PC-9 (cell line): ENCODE measurements at regions not wholly inside any gene's neighbourhood (a gene's known extent, or its start where the extent isn't known, plus 50 kb on each side); places are given as distances from the start of the nearest gene placed in this dataset.

Experiments used
- EZH2 ChIP-seq: fragments of 200-600 bp; sonication (generic); IDR thresholded peaks from 2 replicates; pipeline ENCODE4 v1.8.0; 2017; ENCODE audit warnings: antibody characterized with exemption, low read depth
- TF ChIP-seq, protein P1 (sequence below): fragments of 200-600 bp; sonication (generic); conservative IDR thresholded peaks from 2 replicates; pipeline ENCODE4 v1.6.1; 2017; ENCODE audit warnings: mixed run types, antibody characterized with exemption, mild to moderate bottlenecking, moderate library complexity

DNA sequence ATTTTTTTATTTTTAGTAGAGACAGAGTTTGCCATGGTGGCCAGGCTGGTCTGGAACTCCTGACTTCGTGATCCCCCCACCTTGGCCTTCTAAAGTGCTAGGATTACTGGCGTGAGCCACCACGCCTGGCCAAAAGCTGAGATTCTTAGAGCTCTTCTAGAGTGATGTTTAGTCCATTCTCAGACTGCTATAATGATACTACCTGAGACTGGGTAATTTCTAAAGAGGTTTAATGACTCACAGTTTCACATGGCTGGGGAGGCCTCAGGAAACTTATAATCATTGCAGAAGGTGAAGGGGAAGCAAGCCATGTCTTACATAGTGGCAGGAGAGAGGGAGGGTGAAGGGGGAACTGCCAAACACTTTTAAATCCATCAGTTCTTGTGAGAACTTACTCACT lies 1804.9 kb upstream of the LRRTM1 start:
- TF ChIP-seq, protein P1, sequence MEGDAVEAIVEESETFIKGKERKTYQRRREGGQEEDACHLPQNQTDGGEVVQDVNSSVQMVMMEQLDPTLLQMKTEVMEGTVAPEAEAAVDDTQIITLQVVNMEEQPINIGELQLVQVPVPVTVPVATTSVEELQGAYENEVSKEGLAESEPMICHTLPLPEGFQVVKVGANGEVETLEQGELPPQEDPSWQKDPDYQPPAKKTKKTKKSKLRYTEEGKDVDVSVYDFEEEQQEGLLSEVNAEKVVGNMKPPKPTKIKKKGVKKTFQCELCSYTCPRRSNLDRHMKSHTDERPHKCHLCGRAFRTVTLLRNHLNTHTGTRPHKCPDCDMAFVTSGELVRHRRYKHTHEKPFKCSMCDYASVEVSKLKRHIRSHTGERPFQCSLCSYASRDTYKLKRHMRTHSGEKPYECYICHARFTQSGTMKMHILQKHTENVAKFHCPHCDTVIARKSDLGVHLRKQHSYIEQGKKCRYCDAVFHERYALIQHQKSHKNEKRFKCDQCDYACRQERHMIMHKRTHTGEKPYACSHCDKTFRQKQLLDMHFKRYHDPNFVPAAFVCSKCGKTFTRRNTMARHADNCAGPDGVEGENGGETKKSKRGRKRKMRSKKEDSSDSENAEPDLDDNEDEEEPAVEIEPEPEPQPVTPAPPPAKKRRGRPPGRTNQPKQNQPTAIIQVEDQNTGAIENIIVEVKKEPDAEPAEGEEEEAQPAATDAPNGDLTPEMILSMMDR, result no peak
- TF ChIP-seq EZH2, result no peak
